COLO668 (cell line): ENCODE measurements at regions not wholly inside any gene's neighbourhood (a gene's known extent, or its start where the extent isn't known, plus 50 kb on each side); places are given as distances from the start of the nearest gene placed in this dataset.
A peak's percentile ranks its signal among the peaks of the same experiment; 100 is the strongest.

Experiments used
- DNase-seq: peaks from one replicate; lab custom pipeline; 2025; ENCODE audit not compliant: unreplicated experiment; lab: John Stamatoyannopoulos, UW

GRCh38 chr15:77739591-77740378, 107.1 kb upstream of the LINGO1 start:
- DNase-seq = peak; percentile 18

DNA sequence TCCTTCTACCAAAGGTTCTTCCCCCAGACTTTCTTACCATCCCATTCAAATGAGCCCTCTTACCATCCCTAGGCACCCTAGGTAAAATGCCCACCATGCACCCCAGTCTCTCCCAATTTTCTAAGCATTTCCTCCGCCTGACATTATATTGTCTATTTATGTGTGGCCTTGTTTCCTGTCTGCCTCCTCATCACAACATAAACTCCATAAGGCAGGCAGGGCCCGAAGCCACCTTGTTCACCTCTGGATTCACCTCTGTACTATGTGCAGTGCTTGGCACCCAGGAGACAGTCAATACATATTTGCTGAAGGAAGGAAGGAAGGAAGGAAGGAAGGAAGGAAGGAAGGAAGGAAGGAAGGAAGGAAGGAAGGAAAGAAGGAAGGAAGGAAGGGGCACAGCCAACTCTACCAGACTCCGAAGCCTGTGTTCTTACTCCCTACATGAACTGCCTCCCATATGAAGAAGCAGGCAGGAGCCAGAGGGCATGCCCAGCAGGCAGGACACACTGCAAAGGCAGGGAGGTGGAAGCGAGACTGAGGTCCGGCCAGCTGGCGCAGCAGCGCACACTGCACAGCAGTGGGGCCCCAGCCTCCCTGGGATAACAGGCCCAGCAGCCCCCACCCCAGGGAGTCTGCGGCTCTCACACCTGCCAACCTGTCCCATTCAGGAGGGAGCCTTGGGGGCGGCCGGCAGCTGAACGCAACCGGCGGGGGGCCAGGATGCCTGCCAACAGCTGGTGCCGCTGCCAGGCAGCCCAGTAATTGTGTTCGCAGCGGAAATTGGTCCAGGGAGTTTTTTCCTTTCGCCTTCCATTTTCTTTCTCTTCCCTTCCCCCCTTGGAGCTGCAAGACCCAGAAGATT, 106.0 kb upstream of the LINGO1 start:
- peak; percentile 83 for DNase-seq

- no peak for DNase-seq
Observed at GRCh38 chr15:77738038-77738370, 105.3 kb upstream of the LINGO1 start.

DNA sequence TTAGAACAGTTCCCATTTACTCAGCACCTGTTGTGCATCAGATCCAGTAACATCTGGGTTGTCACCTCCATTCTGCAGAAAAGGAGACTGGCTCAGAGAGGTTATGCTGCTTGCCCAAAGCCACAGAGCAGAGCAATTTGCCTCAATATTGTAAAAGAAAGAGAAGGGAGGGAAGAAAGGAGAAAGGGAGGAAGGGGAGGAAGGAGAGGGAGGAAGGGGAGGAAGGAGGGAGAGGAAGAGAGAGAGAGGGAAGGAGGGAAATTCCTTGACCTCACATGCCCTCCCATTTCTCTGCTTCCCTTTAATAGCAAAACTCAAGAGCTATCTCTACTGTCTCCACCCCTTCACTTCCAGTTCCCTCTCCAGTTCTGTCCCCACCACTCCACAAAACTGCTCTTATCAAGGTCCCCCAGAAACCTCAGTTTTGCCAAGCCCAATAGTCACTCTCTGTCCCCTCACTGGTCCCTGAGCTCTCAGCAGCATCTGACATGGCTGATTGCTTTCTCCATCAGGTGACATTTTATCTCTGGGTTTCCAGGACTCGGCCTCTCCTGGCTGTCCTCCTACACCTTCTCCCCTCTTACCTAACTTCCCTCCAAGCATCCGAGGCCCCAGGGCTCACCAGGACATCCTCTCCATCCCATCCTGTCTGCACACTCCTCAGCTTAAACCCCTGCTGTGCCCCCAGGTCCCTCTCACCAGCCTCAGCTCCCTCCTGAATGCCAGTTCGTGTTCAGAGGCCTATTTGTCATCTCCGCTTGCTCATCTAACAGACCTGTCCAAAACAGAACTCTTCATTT, 104.7 kb upstream of the LINGO1 start:
- no peak for DNase-seq

DNA sequence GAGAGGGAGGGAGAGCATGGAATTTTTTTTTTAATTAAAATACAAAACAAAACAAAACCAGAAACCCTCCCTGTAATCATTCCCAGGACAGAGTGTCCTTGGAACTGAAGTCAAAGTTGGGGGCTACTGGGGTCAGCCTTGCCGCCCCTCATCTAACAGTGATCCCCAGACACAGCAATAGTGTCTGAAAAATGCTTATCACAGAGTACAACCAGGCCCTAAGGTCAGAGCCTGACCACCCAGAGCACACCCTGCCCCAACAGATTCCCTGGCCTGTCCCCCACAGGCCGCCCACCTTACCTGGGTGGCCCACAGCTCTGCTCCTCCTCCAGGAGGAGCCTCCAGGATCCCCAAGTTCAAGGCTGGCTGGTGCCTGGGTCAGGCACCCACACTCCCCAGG, 101.6 kb upstream of the LINGO1 start:
- DNase-seq = no peak

DNA sequence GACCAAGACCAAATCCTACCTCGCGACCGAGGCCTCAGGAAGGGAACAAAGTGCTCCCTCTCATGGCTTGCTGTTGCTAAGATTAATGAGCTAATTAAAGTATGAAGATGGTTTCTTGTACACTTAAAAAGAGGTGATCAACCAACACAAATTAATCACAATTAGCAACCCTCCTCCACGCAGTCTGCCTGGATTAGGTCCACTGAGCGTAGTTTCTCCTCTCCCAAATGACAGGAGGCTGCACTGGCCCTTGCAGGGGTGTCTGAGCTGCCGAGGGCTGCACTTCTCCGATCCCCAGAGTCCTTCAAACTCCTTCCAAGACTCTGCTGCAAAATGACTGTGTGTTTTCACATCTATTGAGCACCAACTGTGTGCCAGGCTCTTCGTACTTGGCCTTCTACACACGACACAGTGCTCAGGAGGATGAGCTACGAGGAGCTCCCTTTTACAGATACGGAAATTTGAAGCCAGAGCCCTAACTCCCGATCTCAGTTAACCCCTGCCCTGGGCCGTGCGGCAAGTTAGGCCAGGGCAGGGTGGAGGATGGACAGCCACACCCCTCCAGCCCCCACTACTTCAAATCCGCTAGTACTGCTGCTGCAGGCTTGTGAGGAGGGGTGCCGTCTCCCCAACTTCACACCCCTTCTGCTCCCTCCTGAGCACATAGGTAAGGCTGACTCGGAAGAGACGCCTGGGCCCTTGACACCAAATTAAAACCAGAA, 101.0 kb upstream of the LINGO1 start:
- DNase-seq = no peak

GRCh38 chr15:77732514-77733335, 100.0 kb upstream of the LINGO1 start:
- DNase-seq = peak; percentile 31

DNA sequence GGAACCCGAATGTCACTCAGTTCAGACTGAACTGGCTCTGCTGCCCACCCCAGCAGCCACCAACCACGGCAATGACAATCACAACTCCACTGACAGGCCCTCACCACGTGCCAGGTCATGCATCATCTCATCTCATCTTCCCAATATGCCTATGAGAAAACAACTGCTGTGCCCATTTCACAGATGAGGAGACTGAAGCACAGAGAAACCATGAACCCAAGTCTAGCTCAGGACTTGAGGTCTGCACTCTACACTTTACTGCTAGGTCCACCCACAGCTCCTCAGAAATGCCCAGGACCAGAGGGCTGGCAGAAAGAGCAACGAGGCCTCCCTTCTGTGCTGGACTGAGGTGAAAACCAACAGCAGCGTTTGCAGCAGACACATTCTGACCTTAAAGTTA, 99.2 kb upstream of the LINGO1 start:
- no peak for DNase-seq

DNA sequence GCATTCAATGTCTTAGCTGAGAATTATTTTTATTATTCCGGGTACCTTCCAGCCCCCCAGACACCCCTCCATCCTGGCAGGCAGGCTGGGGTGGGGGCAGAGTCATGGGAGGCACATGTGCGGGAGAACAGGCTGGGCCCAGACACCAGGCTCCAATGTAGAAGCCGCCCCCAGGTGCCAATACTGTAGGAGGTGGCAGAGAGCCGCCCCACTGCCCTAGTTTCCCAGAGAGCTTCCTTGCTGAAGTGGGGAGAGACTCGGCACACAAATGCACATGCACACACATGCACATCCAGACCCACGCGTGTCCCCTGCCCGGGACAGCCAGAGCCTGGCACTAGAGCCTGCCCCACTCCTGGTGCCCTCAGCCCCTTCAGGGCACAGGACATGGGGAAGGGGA, 98.4 kb upstream of the LINGO1 start:
- DNase-seq = no peak

DNA sequence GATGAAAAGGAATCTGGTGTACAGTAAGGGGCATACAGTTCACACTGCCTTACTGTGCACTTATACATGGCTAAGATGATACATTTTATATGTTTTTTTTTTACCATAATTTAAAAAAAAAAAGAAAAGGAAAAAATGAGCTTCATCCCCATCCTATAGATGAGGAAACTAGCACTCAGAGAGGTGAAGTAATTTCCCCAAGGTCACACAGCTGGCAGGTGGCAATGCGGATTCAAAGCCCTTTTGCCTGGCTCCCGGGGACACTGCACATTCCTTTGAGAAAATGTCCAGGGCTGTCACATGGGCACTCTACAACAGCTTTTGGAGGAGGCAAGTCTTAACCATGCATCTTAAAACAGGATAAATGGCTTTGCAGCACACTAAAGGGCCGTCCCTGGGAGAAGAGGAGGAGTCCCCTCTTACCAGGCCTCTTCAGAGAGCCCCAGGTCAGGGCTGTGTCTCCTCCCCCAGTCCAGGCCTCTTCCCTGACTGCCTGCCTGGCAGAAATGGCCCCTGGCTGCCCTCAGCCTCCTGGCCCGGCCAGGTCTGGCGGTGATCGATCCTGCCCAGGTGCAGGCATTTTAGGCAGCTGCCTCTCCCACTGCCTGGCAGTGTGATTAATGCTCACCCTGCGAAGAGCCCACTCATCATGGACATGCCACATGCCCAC, 95.1 kb upstream of the LINGO1 start:
- no peak for DNase-seq

GRCh38 chr15:77724715-77725114, 92.0 kb upstream of the LINGO1 start:
- DNase-seq = no peak

DNA sequence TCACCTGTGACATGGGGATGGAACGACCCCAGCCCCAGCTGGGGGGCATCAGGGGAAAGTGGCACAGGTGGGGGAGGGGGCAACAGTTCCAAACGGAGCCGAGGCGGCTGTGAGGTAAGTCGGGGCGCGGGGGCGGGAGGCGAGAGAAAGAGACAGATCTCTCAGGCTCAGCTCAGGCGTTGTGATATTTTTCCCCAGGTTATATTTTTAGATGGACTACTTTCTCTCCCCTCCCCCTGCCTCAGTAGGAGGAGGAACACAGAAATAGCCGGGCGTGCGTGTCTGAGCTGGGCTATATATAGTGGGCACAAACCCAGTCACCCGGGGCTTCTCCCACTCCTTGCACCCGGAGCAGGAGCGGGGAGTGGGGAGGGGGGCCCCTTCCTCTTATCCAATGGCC, 91.0 kb upstream of the LINGO1 start:
- no peak for DNase-seq

- no peak for DNase-seq
Observed at GRCh38 chr15:77722759-77723460, 90.2 kb upstream of the LINGO1 start.

GRCh38 chr15:77721963-77722362, 89.3 kb upstream of the LINGO1 start:
- DNase-seq = no peak

- DNase-seq = no peak
Observed at GRCh38 chr15:77720655-77721054, 87.9 kb upstream of the LINGO1 start.

DNA sequence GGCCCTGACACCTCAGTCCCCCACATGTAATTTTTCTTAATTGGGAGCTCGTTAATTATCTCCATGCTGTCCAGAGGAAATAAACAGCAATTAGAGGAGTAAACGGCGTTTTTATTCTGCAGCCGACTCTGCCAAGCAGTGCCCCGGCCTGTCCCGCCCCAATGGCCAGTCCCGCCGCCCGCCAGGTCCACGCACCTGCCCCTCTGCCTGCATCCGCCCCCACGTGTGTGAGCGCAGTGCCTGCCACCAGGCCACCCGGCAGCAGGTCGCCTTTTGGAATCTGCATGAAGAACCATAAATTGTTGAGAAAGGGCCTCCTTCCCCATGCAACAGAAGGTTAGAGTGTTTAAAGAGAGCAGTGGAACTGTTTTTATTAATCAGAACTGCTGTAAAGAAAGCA, 87.5 kb upstream of the LINGO1 start:
- no peak for DNase-seq

DNA sequence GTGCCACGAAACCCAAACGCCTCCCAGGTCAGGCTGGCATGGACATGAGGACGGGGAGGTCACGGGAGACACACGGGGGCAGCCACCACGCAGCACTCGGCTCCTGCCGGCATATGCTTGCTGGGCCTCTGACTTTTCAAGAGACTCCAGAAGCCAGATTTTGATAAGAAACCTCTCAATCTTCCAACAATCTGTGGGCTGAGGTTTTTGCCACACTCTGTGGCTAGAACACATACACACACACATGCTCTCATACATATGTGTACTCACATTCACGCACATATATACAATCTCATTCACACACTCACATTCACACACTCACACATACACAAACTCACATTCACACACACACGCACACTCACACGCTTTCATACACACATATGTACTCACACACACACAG, 86.7 kb upstream of the LINGO1 start:
- DNase-seq = no peak

GRCh38 chr15:77717333-77717990, 84.8 kb upstream of the LINGO1 start:
- no peak for DNase-seq
